ENCODE measurements at regions not wholly inside any gene's neighbourhood (a gene's known extent, or its start where the extent isn't known, plus 50 kb on each side); places are given as distances from the start of the nearest gene placed in this dataset.
"Not testable (repeated sequence)": the region's sequence is repeated elsewhere in the genome, so short reads cannot be mapped to it uniquely, and the experiment has no call there.

DNA sequence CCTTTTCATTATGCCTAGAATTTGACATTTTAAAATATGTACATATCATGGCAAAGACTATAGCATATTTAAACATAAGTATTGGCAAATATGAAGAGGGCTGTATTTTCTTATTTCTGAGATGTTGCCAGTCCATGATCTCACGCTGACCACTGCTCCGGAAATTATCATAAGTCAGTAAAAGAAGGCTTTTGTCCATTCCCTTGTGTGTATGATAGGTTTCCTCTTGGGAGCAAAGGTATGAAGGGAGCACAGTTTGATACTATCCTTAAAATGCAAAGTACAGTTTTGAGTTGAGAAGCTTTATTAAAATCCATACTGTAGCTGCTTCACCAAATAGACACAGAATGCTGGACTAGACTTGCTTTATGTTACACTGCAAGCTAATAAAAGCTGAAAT is 52.6 kb upstream of the AGA start:
- H2AK5ac ChIP-seq (ENCODE audit: low read length, severe bottlenecking): no peak overlapping the region
- no peak overlapping the region for H2BK120ac ChIP-seq (ENCODE audit: low read depth, low read length)
- no peak overlapping the region for H3K4ac ChIP-seq (ENCODE audit: low read depth in 1 of 2, low read length in 2 of 2)
- H3K36me3 ChIP-seq (ENCODE audit: control insufficient read depth in 1 of 2, insufficient read depth in 2 of 2, low read depth in 1 of 2, low read length in 2 of 2): no peaks in the 10 kb centered on the region
- H4K8ac ChIP-seq (ENCODE audit: low read length): no peak overlapping the region
- no peak overlapping the region for H3K27ac ChIP-seq (ENCODE audit: low read length, poor library complexity, severe bottlenecking)
- no peak for DNase-seq
- H3K79me1 ChIP-seq (replicated peaks; ENCODE audit: low read length, poor library complexity, severe bottlenecking): no peaks in the 10 kb centered on the region
- H3K27me3 ChIP-seq (ENCODE audit: control insufficient read depth in 1 of 2, insufficient read depth in 1 of 2, low read length in 2 of 2): no peaks in the 10 kb centered on the region
- no peak overlapping the region for H3K18ac ChIP-seq (ENCODE audit: low read depth in 1 of 2, low read length in 2 of 2)
- H2AFZ ChIP-seq (ENCODE audit: low read depth, low read length): no peak overlapping the region
- H3K9me3 ChIP-seq (ENCODE audit: control insufficient read depth, low read length): no peaks in the 10 kb centered on the region
- no peak overlapping the region for H4K91ac ChIP-seq (ENCODE audit: low read length)
- H2BK12ac ChIP-seq (ENCODE audit: low read length in 2 of 2): no peak overlapping the region
- H3K23ac ChIP-seq (ENCODE audit: low read length in 2 of 2): no peak overlapping the region
- H3K4me2 ChIP-seq (ENCODE audit: low read length, poor library complexity, severe bottlenecking): no peak overlapping the region
- no peak overlapping the region for H2BK5ac ChIP-seq (ENCODE audit: low read depth, low read length, poor library complexity, severe bottlenecking)
- H3K4me3 ChIP-seq (ENCODE audit: insufficient read depth in 1 of 2, low read depth in 1 of 2, low read length in 2 of 2): no peak overlapping the region
- no peak overlapping the region for H3K14ac ChIP-seq (ENCODE audit: low read length in 2 of 2)
- H2BK15ac ChIP-seq (ENCODE audit: low read depth, poor library complexity, severe bottlenecking): no peak overlapping the region
- no peaks in the 10 kb centered on the region for H3K4me1 ChIP-seq (ENCODE audit: control insufficient read depth, insufficient read depth, low read depth, low read length)
- no peak overlapping the region for H3K9ac ChIP-seq (ENCODE audit: low read length)
- WGBS: 98% methylated on average over 2 of the region's 2 CpGs

DNA sequence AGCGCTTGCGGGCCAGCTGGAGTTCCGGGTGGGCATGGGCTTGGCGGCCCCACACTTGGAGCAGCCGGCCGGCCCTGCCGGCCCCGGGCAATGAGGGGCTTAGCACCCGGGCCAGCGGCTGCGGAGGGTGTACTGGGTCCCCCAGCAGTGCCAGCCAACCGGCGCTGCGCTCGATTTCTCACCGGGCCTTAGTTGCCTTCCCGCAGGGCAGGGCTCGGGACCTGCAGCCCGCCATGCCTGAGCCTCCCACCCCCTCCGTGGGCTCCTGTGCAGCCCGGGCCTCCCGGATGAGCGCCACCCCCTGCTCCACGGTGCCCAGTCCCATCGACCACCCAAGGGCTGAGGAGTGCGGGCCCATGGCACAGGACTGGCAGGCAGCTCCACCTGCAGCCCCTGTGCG is 53.4 kb upstream of the AGA start:
- not testable (repeated sequence) for H3K4ac ChIP-seq (ENCODE audit: low read depth in 1 of 2, low read length in 2 of 2); H3K27ac ChIP-seq (ENCODE audit: low read length, poor library complexity, severe bottlenecking); H3K79me1 ChIP-seq (replicated peaks; ENCODE audit: low read length, poor library complexity, severe bottlenecking); H3K9me3 ChIP-seq (ENCODE audit: control insufficient read depth, low read length); H3K4me3 ChIP-seq (ENCODE audit: insufficient read depth in 1 of 2, low read depth in 1 of 2, low read length in 2 of 2); H2AK5ac ChIP-seq (ENCODE audit: low read length, severe bottlenecking); H2BK5ac ChIP-seq (ENCODE audit: low read depth, low read length, poor library complexity, severe bottlenecking); H3K14ac ChIP-seq (ENCODE audit: low read length in 2 of 2); H4K91ac ChIP-seq (ENCODE audit: low read length); H3K9ac ChIP-seq (ENCODE audit: low read length); H2BK15ac ChIP-seq (ENCODE audit: low read depth, poor library complexity, severe bottlenecking); DNase-seq; H3K4me2 ChIP-seq (ENCODE audit: low read length, poor library complexity, severe bottlenecking); H2BK120ac ChIP-seq (ENCODE audit: low read depth, low read length); H2AFZ ChIP-seq (ENCODE audit: low read depth, low read length); H3K27me3 ChIP-seq (ENCODE audit: control insufficient read depth in 1 of 2, insufficient read depth in 1 of 2, low read length in 2 of 2); H2BK12ac ChIP-seq (ENCODE audit: low read length in 2 of 2); H3K36me3 ChIP-seq (ENCODE audit: control insufficient read depth in 1 of 2, insufficient read depth in 2 of 2, low read depth in 1 of 2, low read length in 2 of 2); H3K4me1 ChIP-seq (ENCODE audit: control insufficient read depth, insufficient read depth, low read depth, low read length); H3K23ac ChIP-seq (ENCODE audit: low read length in 2 of 2); H4K8ac ChIP-seq (ENCODE audit: low read length); H3K18ac ChIP-seq (ENCODE audit: low read depth in 1 of 2, low read length in 2 of 2)
- WGBS: 96% methylated on average over 15 of the region's 27 CpGs

DNA sequence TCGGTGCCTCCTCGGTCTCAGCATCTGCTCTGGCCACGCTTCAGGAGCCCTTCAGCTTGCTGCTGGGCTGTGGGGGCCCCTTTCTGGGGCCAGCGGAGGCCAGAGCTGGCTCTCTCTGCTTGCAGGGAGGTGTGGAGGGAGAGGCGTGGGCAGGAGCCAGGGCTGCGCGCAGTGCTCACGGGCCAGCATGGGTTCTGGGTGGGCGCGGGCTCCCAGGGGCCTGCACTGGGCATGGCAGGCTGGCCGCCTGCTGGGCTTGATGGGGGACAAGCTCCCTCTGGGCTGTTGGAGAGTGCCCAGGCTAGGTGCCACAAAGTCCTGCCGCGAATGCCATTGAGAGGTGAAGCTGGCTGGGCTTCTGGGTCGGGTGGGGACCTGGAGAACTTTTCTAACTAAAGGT is 57.3 kb upstream of the AGA start:
- no peak overlapping the region for H2BK15ac ChIP-seq (ENCODE audit: low read depth, poor library complexity, severe bottlenecking)
- H2BK5ac ChIP-seq (ENCODE audit: low read depth, low read length, poor library complexity, severe bottlenecking): no peak overlapping the region
- DNase-seq: no peak
- H2BK120ac ChIP-seq (ENCODE audit: low read depth, low read length): no peak overlapping the region
- H3K79me1 ChIP-seq (replicated peaks; ENCODE audit: low read length, poor library complexity, severe bottlenecking): no peaks in the 10 kb centered on the region
- no peaks in the 10 kb centered on the region for H3K36me3 ChIP-seq (ENCODE audit: control insufficient read depth in 1 of 2, insufficient read depth in 2 of 2, low read depth in 1 of 2, low read length in 2 of 2)
- H3K4ac ChIP-seq (ENCODE audit: low read depth in 1 of 2, low read length in 2 of 2): no peak overlapping the region
- no peak overlapping the region for H4K91ac ChIP-seq (ENCODE audit: low read length)
- no peaks in the 10 kb centered on the region for H3K27me3 ChIP-seq (ENCODE audit: control insufficient read depth in 1 of 2, insufficient read depth in 1 of 2, low read length in 2 of 2)
- peak overlapping the region in 1 of 2 experiments; percentile 11 for H3K18ac ChIP-seq (ENCODE audit: low read depth in 1 of 2, low read length in 2 of 2)
- H3K23ac ChIP-seq (ENCODE audit: low read length in 2 of 2): no peak overlapping the region
- no peak overlapping the region for H2AFZ ChIP-seq (ENCODE audit: low read depth, low read length)
- 94% methylated on average over 14 of the region's 14 CpGs for WGBS
- no peaks in the 10 kb centered on the region for H3K9me3 ChIP-seq (ENCODE audit: control insufficient read depth, low read length)
- H4K8ac ChIP-seq (ENCODE audit: low read length): no peak overlapping the region
- H3K4me2 ChIP-seq (ENCODE audit: low read length, poor library complexity, severe bottlenecking): no peak overlapping the region
- no peak overlapping the region for H2BK12ac ChIP-seq (ENCODE audit: low read length in 2 of 2)
- H3K14ac ChIP-seq (ENCODE audit: low read length in 2 of 2): no peak overlapping the region
- no peak overlapping the region for H3K4me3 ChIP-seq (ENCODE audit: insufficient read depth in 1 of 2, low read depth in 1 of 2, low read length in 2 of 2)
- H3K27ac ChIP-seq (ENCODE audit: low read length, poor library complexity, severe bottlenecking): no peak overlapping the region
- no peaks in the 10 kb centered on the region for H3K4me1 ChIP-seq (ENCODE audit: control insufficient read depth, insufficient read depth, low read depth, low read length)
- H3K9ac ChIP-seq (ENCODE audit: low read length): no peak overlapping the region
- no peak overlapping the region for H2AK5ac ChIP-seq (ENCODE audit: low read length, severe bottlenecking)

DNA sequence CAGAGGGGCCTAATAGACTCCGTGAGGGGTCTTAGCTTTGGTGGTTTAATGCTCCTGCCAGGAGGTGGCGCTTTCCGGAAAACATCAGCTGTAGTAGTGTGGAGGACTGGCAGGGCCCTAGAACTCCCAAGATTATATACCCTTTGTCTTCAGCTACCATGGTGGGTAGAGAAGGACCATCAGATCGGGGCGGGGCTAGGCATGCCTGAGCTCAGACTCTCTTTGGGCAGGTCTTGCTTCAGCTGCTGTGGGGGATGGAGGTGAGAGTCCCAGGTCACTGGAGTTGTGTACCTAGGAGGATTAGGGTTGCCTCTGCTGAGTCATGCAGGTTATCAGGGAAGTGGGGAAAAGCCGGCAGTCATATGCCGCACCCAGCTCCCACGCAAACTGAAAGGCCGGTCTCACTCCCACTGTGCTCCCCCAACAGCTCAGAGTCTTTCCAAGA is 63.0 kb upstream of the AGA start:
- Histone ChIP-seq H3K9me3 (ENCODE audit: control insufficient read depth, low read length) (no peaks in the 10 kb centered on the region), H3K9ac (ENCODE audit: low read length) (no peak overlapping the region), H3K4me2 (ENCODE audit: low read length, poor library complexity, severe bottlenecking) (no peak overlapping the region), H3K18ac (ENCODE audit: low read depth in 1 of 2, low read length in 2 of 2) (peak overlapping the region in 1 of 2 experiments; percentile 8), H3K14ac (ENCODE audit: low read length in 2 of 2) (no peak overlapping the region), H2BK15ac (ENCODE audit: low read depth, poor library complexity, severe bottlenecking) (no peak overlapping the region), H2BK12ac (ENCODE audit: low read length in 2 of 2) (no peak overlapping the region), H4K91ac (ENCODE audit: low read length) (no peak overlapping the region), H2BK5ac (ENCODE audit: low read depth, low read length, poor library complexity, severe bottlenecking) (no peak overlapping the region), H3K79me1 (replicated peaks; ENCODE audit: low read length, poor library complexity, severe bottlenecking) (no peaks in the 10 kb centered on the region), H2AFZ (ENCODE audit: low read depth, low read length) (no peak overlapping the region), H2AK5ac (ENCODE audit: low read length, severe bottlenecking) (no peak overlapping the region), H3K4me1 (ENCODE audit: control insufficient read depth, insufficient read depth, low read depth, low read length) (no peaks in the 10 kb centered on the region), H3K27me3 (ENCODE audit: control insufficient read depth in 1 of 2, insufficient read depth in 1 of 2, low read length in 2 of 2) (no peaks in the 10 kb centered on the region), H3K27ac (ENCODE audit: low read length, poor library complexity, severe bottlenecking) (no peak overlapping the region), H3K23ac (ENCODE audit: low read length in 2 of 2) (no peak overlapping the region), H3K4me3 (ENCODE audit: insufficient read depth in 1 of 2, low read depth in 1 of 2, low read length in 2 of 2) (no peak overlapping the region), H4K8ac (ENCODE audit: low read length) (no peak overlapping the region), H3K4ac (ENCODE audit: low read depth in 1 of 2, low read length in 2 of 2) (no peak overlapping the region), H3K36me3 (ENCODE audit: control insufficient read depth in 1 of 2, insufficient read depth in 2 of 2, low read depth in 1 of 2, low read length in 2 of 2) (no peaks in the 10 kb centered on the region), H2BK120ac (ENCODE audit: low read depth, low read length) (no peak overlapping the region)
- 86% methylated on average over 7 of the region's 9 CpGs for WGBS
- DNase-seq: no peak

Data from mesenchymal stem cell (in vitro differentiated cells and primary cell).